Left cardiac atrium (tissue), 4 donors: ENCODE measurements at regions not wholly inside any gene's neighbourhood (a gene's known extent, or its start where the extent isn't known, plus 50 kb on each side); places are given as distances from the start of the nearest gene placed in this dataset.

Source experiments
- ATAC-seq, 2 donors: fragments of 200-7000 bp; cut with Tn5 transposase; one replicate each; pipeline ENCODE4 v1.9.1; 2020; ENCODE audit warnings: mild to moderate bottlenecking in 2 of 2, moderate library complexity in 2 of 2
- DNase-seq: peaks from one replicate; pipeline ENCODE4 v3.0.0-alpha.2; 2020
- intact Hi-C, 2 donors: fragments of 100-400 bp; cut with DNase I; formaldehyde crosslinking; loops; one replicate each; pipeline versions ENCODE4 v1.14.1 to v1.15.1; 2022 to 2023
- donor health status: DM: no; HTN: yes; CAD: no.
- donor health status: DM: no; HTN: yes; CAD: no; lungs with severe emphysema.
- donor health status: DM: yes; HTN: yes; CAD: no.
- donor health status: Dilated cardiomyopathy.

- DNase-seq (no peak), ATAC-seq (no peak)
- intact Hi-C loops = no loop called here
These were observed 1910.7 kb upstream of the PRR20A start for GRCh38 chr13:55229906-55230569.

- intact Hi-C loops = no loop called here
- DNase-seq = no peak
- no peak for ATAC-seq
These were observed 1910.2 kb upstream of the PRR20A start for GRCh38 chr13:55230570-55230908.

- ATAC-seq = no peak
- no peak for DNase-seq
- intact Hi-C loops = no loop called here
These were observed 1906.4 kb upstream of the PRR20A start for GRCh38 chr13:55234311-55234710.

- ATAC-seq = no peak
- DNase-seq = no peak
- intact Hi-C loops = no loop called here
These were observed 1895.6 kb upstream of the PRR20A start for GRCh38 chr13:55245005-55245644.

- no peak for DNase-seq
- intact Hi-C loops = no loop called here
- no peak for ATAC-seq
These were observed 1885.5 kb upstream of the PRR20A start for GRCh38 chr13:55255236-55255635.

GRCh38 chr13:55263045-55263444, 1877.7 kb upstream of the PRR20A start:
- ATAC-seq (no peak), DNase-seq (no peak)
- intact Hi-C loops = no loop called here

- intact Hi-C loops = no loop called here
- ATAC-seq (no peak), DNase-seq (no peak)
These were observed 1874.1 kb upstream of the PRR20A start for GRCh38 chr13:55266644-55267043.

- ATAC-seq (no peak), DNase-seq (no peak)
- intact Hi-C loops = no loop called here
These were observed 1842.5 kb upstream of the PRR20A start for GRCh38 chr13:55298201-55298600.

GRCh38 chr13:55302568-55302967, 1838.2 kb upstream of the PRR20A start:
- DNase-seq (no peak), ATAC-seq (no peak)
- intact Hi-C loops = no loop called here

GRCh38 chr13:55307909-55308308, 1832.8 kb upstream of the PRR20A start:
- no peak for DNase-seq
- intact Hi-C loops = no loop called here
- ATAC-seq = no peak

- no peak for ATAC-seq
- DNase-seq = no peak
- intact Hi-C loops = no loop called here
These were observed 1798.8 kb upstream of the PRR20A start for GRCh38 chr13:55341891-55342290.

GRCh38 chr13:55345224-55345623, 1795.5 kb upstream of the PRR20A start:
- ATAC-seq (no peak), DNase-seq (no peak)
- intact Hi-C loops = no loop called here

GRCh38 chr13:55347528-55347927, 1793.2 kb upstream of the PRR20A start:
- DNase-seq (no peak), ATAC-seq (no peak)
- intact Hi-C loops = no loop called here

- ATAC-seq (no peak), DNase-seq (no peak)
- intact Hi-C loops = no loop called here
These were observed 1781.7 kb upstream of the PRR20A start for GRCh38 chr13:55359067-55359466.

GRCh38 chr13:55361141-55361540, 1779.6 kb upstream of the PRR20A start:
- ATAC-seq = no peak
- no peak for DNase-seq
- intact Hi-C loops = no loop called here

GRCh38 chr13:55366676-55367075, 1774.0 kb upstream of the PRR20A start:
- intact Hi-C loops = no loop called here
- DNase-seq = no peak
- no peak for ATAC-seq

GRCh38 chr13:55394470-55394869, 1746.2 kb upstream of the PRR20A start:
- intact Hi-C loops = no loop called here
- ATAC-seq = no peak
- no peak for DNase-seq

GRCh38 chr13:55402870-55403269, 1737.8 kb upstream of the PRR20A start:
- intact Hi-C loops = no loop called here
- ATAC-seq (no peak), DNase-seq (no peak)

- no peak for ATAC-seq
- intact Hi-C loops = no loop called here
- DNase-seq = no peak
These were observed 1736.7 kb upstream of the PRR20A start for GRCh38 chr13:55403887-55404487.

GRCh38 chr13:55410398-55411330, 1730.1 kb upstream of the PRR20A start:
- ATAC-seq (no peak), DNase-seq (no peak)
- intact Hi-C loops = no loop called here
